Thoracic aorta (tissue), 2 donors: ENCODE measurements at regions not wholly inside any gene's neighbourhood (a gene's known extent, or its start where the extent isn't known, plus 50 kb on each side); places are given as distances from the start of the nearest gene placed in this dataset.
A peak's percentile ranks its signal among the peaks of the same experiment; 100 is the strongest.

ENCODE experiments used
- ATAC-seq: fragments of 150-250 bp; one replicate; pipeline ENCODE4 v1.8.0; 2017; ENCODE audit warnings: low read depth; ENCODE audit not compliant: insufficient number of reproducible peaks, low FRiP score
- DNase-seq: peaks from one replicate; pipeline ENCODE4 v3.0.0-alpha.2; 2020; ENCODE audit warnings: low spot score
- H3K27ac ChIP-seq, 2 donors: fragments of 200-600 bp; sonication (generic); 1 replicate in 1 of 2; 2 replicates in 1 of 2; pipeline ENCODE4 v1.5.1; 2016; ENCODE audit warnings: mild to moderate bottlenecking in 2 of 2, moderate library complexity in 2 of 2
- H3K27me3 ChIP-seq: fragments of 200-600 bp; sonication (generic); replicated peaks from 2 replicates; pipeline ENCODE4 v1.6.0; 2016; ENCODE audit warnings: mild to moderate bottlenecking; ENCODE audit not compliant: insufficient read depth
- H3K36me3 ChIP-seq: fragments of 200-600 bp; sonication (generic); one replicate; pipeline ENCODE4 v1.5.1; 2016
- H3K4me1 ChIP-seq, 2 donors: fragments of 200-600 bp; sonication (generic); 1 replicate in 1 of 2; 2 replicates in 1 of 2; pipeline versions ENCODE4 v1.5.1 to v1.6.0; 2016; ENCODE audit warnings: low read depth in 2 of 2, mild to moderate bottlenecking in 1 of 2; ENCODE audit not compliant: control insufficient read depth in 1 of 2
- H3K4me3 ChIP-seq: fragments of 200-600 bp; sonication (generic); 2 replicates; pipeline ENCODE4 v1.5.1; 2016; ENCODE audit warnings: mild to moderate bottlenecking
- H3K9me3 ChIP-seq: fragments of 200-600 bp; sonication (generic); 2 replicates; pipeline ENCODE4 v1.5.1; 2016
- TF ChIP-seq, protein P1 (sequence below): fragments of 200-600 bp; sonication (generic); IDR thresholded peaks from one replicate; pipeline ENCODE4 v1.5.1; 2019; ENCODE audit warnings: antibody characterized with exemption

DNA sequence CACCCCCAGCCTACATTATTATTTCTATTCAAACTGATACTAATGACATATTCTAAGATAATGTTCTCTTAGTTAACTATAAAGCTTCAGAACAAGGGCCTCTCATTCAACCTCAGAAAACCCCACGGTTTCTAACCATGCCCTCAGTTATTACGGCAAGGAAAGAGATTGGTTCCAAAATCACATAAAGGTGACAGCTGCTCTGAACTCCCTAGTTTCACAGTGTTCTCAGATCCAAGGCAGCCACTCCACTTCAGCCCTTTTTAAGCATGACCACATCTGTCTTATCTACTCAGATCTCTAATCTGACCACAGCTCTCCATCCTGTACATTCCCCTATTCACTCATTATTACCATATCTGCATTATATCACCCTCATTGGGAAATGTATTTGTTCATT lies 98.8 kb upstream of the CEP85L start:
- H3K9me3 ChIP-seq: no peaks in the 10 kb centered on the region
- no peaks in the 10 kb centered on the region for H3K36me3 ChIP-seq
- ATAC-seq (no peak), DNase-seq (no peak)
- peaks cover 2 to 14% of the 10 kb centered on the region in 2 donors for H3K4me1 ChIP-seq
- no peak overlapping the region for H3K27ac ChIP-seq
- H3K4me3 ChIP-seq: no peak overlapping the region
- H3K27me3 ChIP-seq: no peaks in the 10 kb centered on the region
- TF ChIP-seq, protein P1, sequence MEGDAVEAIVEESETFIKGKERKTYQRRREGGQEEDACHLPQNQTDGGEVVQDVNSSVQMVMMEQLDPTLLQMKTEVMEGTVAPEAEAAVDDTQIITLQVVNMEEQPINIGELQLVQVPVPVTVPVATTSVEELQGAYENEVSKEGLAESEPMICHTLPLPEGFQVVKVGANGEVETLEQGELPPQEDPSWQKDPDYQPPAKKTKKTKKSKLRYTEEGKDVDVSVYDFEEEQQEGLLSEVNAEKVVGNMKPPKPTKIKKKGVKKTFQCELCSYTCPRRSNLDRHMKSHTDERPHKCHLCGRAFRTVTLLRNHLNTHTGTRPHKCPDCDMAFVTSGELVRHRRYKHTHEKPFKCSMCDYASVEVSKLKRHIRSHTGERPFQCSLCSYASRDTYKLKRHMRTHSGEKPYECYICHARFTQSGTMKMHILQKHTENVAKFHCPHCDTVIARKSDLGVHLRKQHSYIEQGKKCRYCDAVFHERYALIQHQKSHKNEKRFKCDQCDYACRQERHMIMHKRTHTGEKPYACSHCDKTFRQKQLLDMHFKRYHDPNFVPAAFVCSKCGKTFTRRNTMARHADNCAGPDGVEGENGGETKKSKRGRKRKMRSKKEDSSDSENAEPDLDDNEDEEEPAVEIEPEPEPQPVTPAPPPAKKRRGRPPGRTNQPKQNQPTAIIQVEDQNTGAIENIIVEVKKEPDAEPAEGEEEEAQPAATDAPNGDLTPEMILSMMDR: no peak

DNA sequence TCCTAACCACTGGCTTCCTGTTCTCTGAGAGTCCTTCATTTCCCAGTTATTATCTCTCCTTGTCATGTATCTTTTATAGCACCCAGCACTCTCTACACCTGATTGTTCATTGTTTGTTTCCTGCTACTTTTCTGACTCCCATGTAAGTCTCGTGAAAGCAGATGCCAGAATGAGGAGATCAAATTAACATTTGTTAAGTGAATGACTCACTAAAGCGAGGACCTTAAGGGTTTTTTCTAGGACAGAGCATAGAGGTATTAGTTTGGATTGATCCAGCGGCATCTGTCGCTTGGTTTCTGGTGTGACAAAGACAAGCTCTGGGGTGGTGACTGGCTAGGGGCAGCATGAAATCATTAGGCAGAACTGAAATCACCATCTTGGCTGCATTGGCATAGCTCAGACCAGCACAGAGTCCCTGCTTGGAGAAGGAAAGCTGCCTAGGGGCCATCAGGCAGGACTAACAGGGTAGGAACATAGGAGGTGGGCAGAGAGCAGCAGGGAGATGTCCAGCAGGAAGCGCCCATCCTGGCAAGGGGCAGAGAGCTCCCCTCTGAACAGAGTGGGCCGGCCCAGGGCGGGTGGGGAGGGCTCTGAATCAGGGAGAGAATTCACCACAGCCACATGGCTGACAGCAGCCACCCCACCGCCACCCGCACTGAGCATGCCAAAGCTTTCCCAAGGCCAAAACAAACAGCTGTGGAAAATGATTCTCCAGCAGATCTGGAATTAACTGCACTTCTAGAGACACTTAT lies 97.1 kb upstream of the CEP85L start:
- Histone ChIP-seq H3K27me3 (no peaks in the 10 kb centered on the region), H3K36me3 (no peaks in the 10 kb centered on the region), H3K4me3 (peak overlapping the region; percentile 26), H3K27ac (no peak overlapping the region), H3K4me1 (peaks cover 2 to 14% of the 10 kb centered on the region in 2 donors), H3K9me3 (no peaks in the 10 kb centered on the region)
- TF ChIP-seq, protein P1: no peak
- ATAC-seq (no peak), DNase-seq (no peak)

DNA sequence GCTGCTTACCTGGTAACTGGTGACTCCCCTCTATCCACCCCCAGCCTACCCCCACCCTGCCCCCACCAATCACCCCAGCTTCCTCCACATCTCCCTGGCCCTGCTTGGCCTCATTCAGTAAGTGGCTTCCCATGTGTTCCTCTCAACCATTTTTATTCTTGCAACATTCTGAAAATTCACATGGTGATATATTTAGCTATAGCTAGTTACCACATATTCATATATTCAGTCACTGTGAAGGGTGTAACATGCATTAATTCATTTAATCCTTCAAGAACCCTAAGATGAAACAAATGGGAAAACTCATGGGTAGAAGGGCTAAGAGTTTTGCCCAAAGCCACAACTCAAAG lies 95.4 kb upstream of the CEP85L start:
- Histone ChIP-seq H3K4me3 (no peak overlapping the region), H3K9me3 (no peaks in the 10 kb centered on the region), H3K27me3 (no peaks in the 10 kb centered on the region), H3K27ac (no peak overlapping the region), H3K4me1 (peaks cover 2 to 14% of the 10 kb centered on the region in 2 donors), H3K36me3 (no peaks in the 10 kb centered on the region)
- ATAC-seq (no peak), DNase-seq (no peak)
- TF ChIP-seq, protein P1: no peak

DNA sequence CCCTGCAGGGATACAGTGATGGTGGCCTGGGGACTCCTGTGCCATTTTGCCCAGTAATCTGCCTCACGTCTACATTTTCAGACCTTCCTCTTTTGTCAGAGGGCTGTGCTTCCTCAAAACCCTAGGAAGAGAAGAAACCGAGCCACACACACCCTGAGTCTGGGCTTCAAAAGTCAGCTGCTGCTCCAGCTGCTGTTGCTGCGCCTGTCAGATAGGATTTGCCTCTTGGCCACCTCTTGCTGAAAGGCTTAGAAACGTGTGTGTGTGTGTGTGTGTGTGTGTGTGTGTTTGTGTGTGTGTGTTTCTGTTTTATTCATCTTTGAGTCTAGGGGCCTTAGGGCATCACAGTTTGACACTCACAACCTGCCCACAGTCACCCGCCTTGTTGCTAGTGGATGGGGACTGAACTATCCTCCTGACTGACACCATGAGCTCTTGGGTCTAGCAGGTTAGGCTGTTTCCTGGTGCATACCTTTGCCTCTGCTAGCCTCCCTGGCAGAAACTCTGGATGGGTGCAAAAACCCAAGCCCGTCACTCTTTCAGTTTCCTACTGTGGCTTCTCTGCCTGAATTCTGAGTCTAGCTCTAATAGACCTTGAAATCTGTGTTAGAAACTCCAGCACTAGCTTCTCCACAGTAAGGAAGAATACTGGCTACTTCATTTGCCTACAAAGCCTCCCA lies 94.9 kb upstream of the CEP85L start:
- DNase-seq (no peak), ATAC-seq (no peak)
- TF ChIP-seq, protein P1: no peak
- Histone ChIP-seq H3K27ac (no peak overlapping the region), H3K4me3 (no peak overlapping the region), H3K36me3 (no peaks in the 10 kb centered on the region), H3K4me1 (peaks cover 2 to 14% of the 10 kb centered on the region in 2 donors), H3K9me3 (no peaks in the 10 kb centered on the region), H3K27me3 (no peaks in the 10 kb centered on the region)

DNA sequence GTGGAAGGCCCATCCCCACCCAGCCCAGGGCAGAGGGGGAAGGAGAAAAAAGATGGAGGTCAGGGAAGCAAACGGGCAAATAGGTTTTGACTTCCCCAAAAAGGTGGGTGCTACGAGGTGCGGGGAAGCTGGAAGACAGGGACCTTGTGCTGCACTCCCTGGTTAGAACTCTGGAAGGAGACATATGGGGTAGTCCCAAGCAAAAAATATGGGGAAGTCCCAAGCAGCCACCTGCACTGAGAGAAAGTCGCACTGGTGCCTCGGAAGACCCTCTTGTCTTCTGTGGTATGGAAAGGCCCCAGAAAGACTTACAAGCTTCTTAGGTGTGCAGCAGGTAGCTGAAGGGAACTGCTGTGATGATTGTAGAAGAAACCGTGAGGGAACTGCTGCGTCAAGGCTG lies 93.8 kb upstream of the CEP85L start:
- no peaks in the 10 kb centered on the region for H3K27me3 ChIP-seq
- ATAC-seq: no peak
- no peaks in the 10 kb centered on the region for H3K9me3 ChIP-seq
- DNase-seq: no peak
- peaks cover 2 to 14% of the 10 kb centered on the region in 2 donors for H3K4me1 ChIP-seq
- H3K27ac ChIP-seq: no peak overlapping the region
- H3K4me3 ChIP-seq: no peak overlapping the region
- no peaks in the 10 kb centered on the region for H3K36me3 ChIP-seq
- TF ChIP-seq, protein P1: no peak
